Panc1 (cell line): ENCODE measurements at regions not wholly inside any gene's neighbourhood (a gene's known extent, or its start where the extent isn't known, plus 50 kb on each side); places are given as distances from the start of the nearest gene placed in this dataset.

ENCODE experiments used
- ATAC-seq: fragments of 200-7000 bp; cut with Tn5 transposase; 2 replicates; pipeline ENCODE4 v1.9.1; 2020; ENCODE audit warnings: mild to moderate bottlenecking, moderate library complexity
- BruUV-seq: library from RNA; stranded (reverse); fragments of 400-500 nt; replicated peaks from 2 replicates; lab custom pipeline; 2021; lab: Mats Ljungman, UMichigan
- CTCF ChIA-PET: fragments of 300-600 bp; sonication (Branson Sonifier 250); formaldehyde crosslinking; loops from one replicate; lab custom pipeline; 2022; ENCODE audit warnings: antibody characterized with exemption; lab: Charles Lee
- POLR2A ChIA-PET: fragments of 300-600 bp; sonication (Branson Sonifier 250); formaldehyde crosslinking; loops from one replicate; lab custom pipeline; 2022; ENCODE audit warnings: antibody characterized with exemption; lab: Charles Lee
- DNase-seq: peaks from one replicate; pipeline ENCODE4 v3.0.0-alpha.2; 2010; ENCODE audit warnings: low read depth, low spot score
- H3K27ac ChIP-seq: 2 replicates; pipeline ENCODE4 v1.5.1; 2011; ENCODE audit warnings: mild to moderate bottlenecking, low read length, inconsistent platforms
- H3K27me3 ChIP-seq: fragments of 200-500 bp; sonication (Bioruptor generic); 2 replicates; pipeline ENCODE4 v1.6.0; 2014; ENCODE audit warnings: low read length, inconsistent platforms; ENCODE audit not compliant: control insufficient read depth, insufficient read depth
- H3K36me3 ChIP-seq: fragments of 200-500 bp; sonication (Bioruptor generic); 2 replicates; pipeline ENCODE4 v1.5.1; 2014; ENCODE audit warnings: inconsistent platforms, mild to moderate bottlenecking, low read length, moderate library complexity; ENCODE audit not compliant: control insufficient read depth, insufficient read depth
- H3K4me1 ChIP-seq: 2 replicates; pipeline ENCODE4 v1.5.1; 2011; ENCODE audit warnings: inconsistent platforms, mild to moderate bottlenecking, low read length, moderate library complexity; ENCODE audit not compliant: control insufficient read depth, insufficient read depth
- H3K4me3 ChIP-seq, 2 experiments: 2 replicates each; pipeline ENCODE4 v1.5.1; 2011 to 2012; ENCODE audit warnings: low read depth in 2 of 2, low read length in 2 of 2, mild to moderate bottlenecking in 2 of 2, inconsistent platforms in 1 of 2, moderate library complexity in 1 of 2
- H3K9me3 ChIP-seq: fragments of 200-500 bp; sonication (Bioruptor generic); 2 replicates; pipeline ENCODE4 v1.5.1; 2014; ENCODE audit warnings: low read depth, mild to moderate bottlenecking, inconsistent platforms, low read length, moderate library complexity; ENCODE audit not compliant: control insufficient read depth, insufficient read depth
- CTCF ChIP-seq: fragments of 450-650 bp; IDR thresholded peaks from 2 replicates; pipeline ENCODE4 v1.5.1; 2017; ENCODE audit warnings: mild to moderate bottlenecking
- POLR2AphosphoS5 ChIP-seq: IDR thresholded peaks from 2 replicates; pipeline ENCODE4 v1.6.1; 2012; ENCODE audit warnings: mild to moderate bottlenecking, low read depth, low read length, moderate library complexity
- REST ChIP-seq, 2 experiments: IDR thresholded peaks; 2 replicates each; pipeline ENCODE4 v1.6.1; 2011 to 2012; ENCODE audit warnings: low read depth in 2 of 2, control low read depth in 1 of 2, low read length in 1 of 2, mild to moderate bottlenecking in 1 of 2, moderate library complexity in 1 of 2; ENCODE audit not compliant: insufficient read depth in 1 of 2
- SIN3A ChIP-seq: IDR thresholded peaks from 2 replicates; pipeline ENCODE4 v1.6.1; 2012; ENCODE audit warnings: low read depth, mild to moderate bottlenecking, low read length, moderate library complexity, borderline replicate concordance; ENCODE audit not compliant: insufficient read depth
- TCF7L2 ChIP-seq: IDR thresholded peaks from 2 replicates; pipeline ENCODE4 v1.6.1; 2011; ENCODE audit warnings: mild to moderate bottlenecking, low read depth, low read length, inconsistent platforms
- in situ Hi-C: cut with HindIII; loops from 2 replicates; pipeline ENCODE4 v1.10.0; 2016; ENCODE audit warnings: low sequenced_read_pairs, low pct_unique_long_range_greater_than_20kb
- intact Hi-C: fragments of 100-400 bp; cut with micrococcal nuclease; formaldehyde crosslinking; loops from one replicate; pipeline ENCODE4 v1.10.0; 2022; ENCODE audit not compliant: unreplicated experiment

- in situ Hi-C loops = no loop called here
- Histone ChIP-seq H3K27ac (no peak overlapping the region), H3K4me3 (no peak overlapping the region), H3K27me3 (no peaks in the 10 kb centered on the region), H3K9me3 (no peaks in the 10 kb centered on the region), H3K4me1 (no peaks in the 10 kb centered on the region), H3K36me3 (no peaks in the 10 kb centered on the region)
- no TSS peak for BruUV-seq
- intact Hi-C loops = no loop called here
- TF ChIP-seq TCF7L2 (no peak), SIN3A (no peak), REST (IDR thresholded peaks at IDR 0.05; ENCODE audit: insufficient read depth in 1 of 2, low read depth in 2 of 2, low read length in 1 of 2) (no peak), CTCF (no peak), POLR2AphosphoS5 (no peak)
- ChIA-PET CTCF (no interaction called here), POLR2A (no interaction called here)
- no peak for ATAC-seq
- no peak for DNase-seq
These were observed 89.0 kb downstream of the UNCX start for GRCh38 chr7:1321411-1322239.

- H3K9me3 ChIP-seq = no peaks in the 10 kb centered on the region
- H3K27ac ChIP-seq = no peak overlapping the region
- in situ Hi-C loops = no loop called here
- DNase-seq (no peak), ATAC-seq (no peak)
- H3K36me3 ChIP-seq = no peaks in the 10 kb centered on the region
- H3K4me3 ChIP-seq = no peak overlapping the region
- H3K4me1 ChIP-seq = no peaks in the 10 kb centered on the region
- ChIA-PET POLR2A (no interaction called here), CTCF (no interaction called here)
- TF ChIP-seq TCF7L2 = no peak
- TF ChIP-seq REST (IDR thresholded peaks at IDR 0.05; ENCODE audit: insufficient read depth in 1 of 2, low read depth in 2 of 2, low read length in 1 of 2) = no peak
- TF ChIP-seq SIN3A = no peak
- no peak for TF ChIP-seq POLR2AphosphoS5
- no peak for TF ChIP-seq CTCF
- no peaks in the 10 kb centered on the region for H3K27me3 ChIP-seq
- intact Hi-C loops = no loop called here
- BruUV-seq = no TSS peak
These were observed 89.8 kb downstream of the UNCX start for GRCh38 chr7:1322240-1323110.
